Esophagus squamous epithelium (tissue), 4 donors: ENCODE measurements at regions not wholly inside any gene's neighbourhood (a gene's known extent, or its start where the extent isn't known, plus 50 kb on each side); places are given as distances from the start of the nearest gene placed in this dataset.

Source experiments
- POLR2A ChIP-seq, 4 donors: fragments of 450-650 bp; IDR thresholded peaks; one replicate each; pipeline ENCODE4 v1.6.1; 2017; ENCODE audit warnings: antibody characterized with exemption in 4 of 4, mild to moderate bottlenecking in 4 of 4, moderate library complexity in 3 of 4
- TF ChIP-seq, protein P1 (sequence below), 6 experiments: fragments of 450-650 bp in 4 of 6; fragments of 200-600 bp in 2 of 6; sonication (generic) in 2 of 6; IDR thresholded peaks; one replicate each; pipeline ENCODE4 v1.5.1; 2016 to 2019; ENCODE audit warnings: antibody characterized with exemption in 6 of 6, mild to moderate bottlenecking in 4 of 6, moderate library complexity in 4 of 6

DNA sequence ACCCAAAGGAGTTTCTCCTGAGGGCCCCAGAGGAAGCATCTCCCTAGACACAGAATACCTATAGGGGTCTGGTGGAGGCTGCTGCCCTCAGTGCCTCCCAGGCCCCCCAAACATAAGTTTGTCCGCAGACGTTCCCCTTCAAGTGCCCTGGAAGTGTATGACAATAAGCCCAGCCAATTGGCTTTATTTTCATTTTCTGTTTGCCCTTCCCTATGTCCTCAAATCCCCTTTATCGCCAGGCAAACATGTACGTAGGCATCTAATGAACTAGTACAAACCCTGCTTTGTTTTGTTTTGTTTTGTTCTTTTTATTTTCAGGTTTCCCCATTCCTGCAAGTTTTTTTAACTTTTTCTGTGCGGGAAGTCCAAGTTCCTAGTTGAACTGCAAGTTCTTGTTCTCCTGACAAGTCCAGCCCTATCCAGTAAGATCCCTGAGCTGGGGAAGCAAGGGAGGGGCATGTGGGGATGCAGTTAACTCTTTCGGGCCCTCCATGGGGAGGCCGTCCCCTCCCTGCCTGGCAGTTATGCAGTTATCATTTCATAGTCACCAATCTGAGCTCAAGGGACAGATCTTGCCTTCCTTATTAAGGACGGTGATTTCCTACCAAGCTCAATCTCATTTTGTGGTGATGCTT lies 141.9 kb downstream of the KCNA5 start:
- TF ChIP-seq, protein P1, sequence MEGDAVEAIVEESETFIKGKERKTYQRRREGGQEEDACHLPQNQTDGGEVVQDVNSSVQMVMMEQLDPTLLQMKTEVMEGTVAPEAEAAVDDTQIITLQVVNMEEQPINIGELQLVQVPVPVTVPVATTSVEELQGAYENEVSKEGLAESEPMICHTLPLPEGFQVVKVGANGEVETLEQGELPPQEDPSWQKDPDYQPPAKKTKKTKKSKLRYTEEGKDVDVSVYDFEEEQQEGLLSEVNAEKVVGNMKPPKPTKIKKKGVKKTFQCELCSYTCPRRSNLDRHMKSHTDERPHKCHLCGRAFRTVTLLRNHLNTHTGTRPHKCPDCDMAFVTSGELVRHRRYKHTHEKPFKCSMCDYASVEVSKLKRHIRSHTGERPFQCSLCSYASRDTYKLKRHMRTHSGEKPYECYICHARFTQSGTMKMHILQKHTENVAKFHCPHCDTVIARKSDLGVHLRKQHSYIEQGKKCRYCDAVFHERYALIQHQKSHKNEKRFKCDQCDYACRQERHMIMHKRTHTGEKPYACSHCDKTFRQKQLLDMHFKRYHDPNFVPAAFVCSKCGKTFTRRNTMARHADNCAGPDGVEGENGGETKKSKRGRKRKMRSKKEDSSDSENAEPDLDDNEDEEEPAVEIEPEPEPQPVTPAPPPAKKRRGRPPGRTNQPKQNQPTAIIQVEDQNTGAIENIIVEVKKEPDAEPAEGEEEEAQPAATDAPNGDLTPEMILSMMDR (IDR thresholded peaks at IDR 0.05), result no peak
- TF ChIP-seq POLR2A (IDR thresholded peaks at IDR 0.05), result no peak
